Astrocyte of the cerebellum (primary cell): ENCODE measurements at regions not wholly inside any gene's neighbourhood (a gene's known extent, or its start where the extent isn't known, plus 50 kb on each side); places are given as distances from the start of the nearest gene placed in this dataset.

Source experiments
- DNase-seq: peaks from one replicate; pipeline ENCODE4 v3.0.0-alpha.2; 2011; ENCODE audit warnings: low read depth
- H3K4me3 ChIP-seq: 2 replicates; pipeline ENCODE4 v1.5.1; 2011; ENCODE audit warnings: mild to moderate bottlenecking, low read depth, low read length, moderate library complexity
- in situ Hi-C: cut with HindIII; loops from 2 replicates; pipeline ENCODE4 v1.10.0; 2017; ENCODE audit warnings: low sequenced_read_pairs
- TF ChIP-seq, protein P1 (sequence below): IDR thresholded peaks from 2 replicates; pipeline ENCODE4 v1.5.1; 2012; ENCODE audit warnings: low read length, low read depth, moderate library complexity, mild to moderate bottlenecking; ENCODE audit errors: missing control alignments

DNA sequence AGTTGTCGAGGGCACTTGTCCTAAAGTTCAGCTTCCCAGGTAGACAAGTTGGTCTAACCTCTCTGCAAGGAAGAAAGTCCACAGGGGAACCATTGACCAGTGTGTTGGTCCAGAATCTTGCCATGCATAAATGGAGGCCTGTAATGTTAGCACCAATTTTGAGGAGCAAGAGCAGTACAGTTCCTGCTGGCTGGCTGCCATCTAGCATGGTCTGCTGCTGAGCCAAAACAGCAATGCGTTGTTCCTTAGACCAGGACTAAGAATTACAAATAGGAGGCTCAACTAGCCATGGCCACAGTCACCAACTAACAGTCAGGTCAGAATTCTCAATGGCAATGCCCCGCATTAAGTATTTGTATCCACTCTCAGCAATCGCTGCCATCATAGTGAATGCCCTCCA, 72.8 kb upstream of the WIPF1 start:
- TF ChIP-seq, protein P1, sequence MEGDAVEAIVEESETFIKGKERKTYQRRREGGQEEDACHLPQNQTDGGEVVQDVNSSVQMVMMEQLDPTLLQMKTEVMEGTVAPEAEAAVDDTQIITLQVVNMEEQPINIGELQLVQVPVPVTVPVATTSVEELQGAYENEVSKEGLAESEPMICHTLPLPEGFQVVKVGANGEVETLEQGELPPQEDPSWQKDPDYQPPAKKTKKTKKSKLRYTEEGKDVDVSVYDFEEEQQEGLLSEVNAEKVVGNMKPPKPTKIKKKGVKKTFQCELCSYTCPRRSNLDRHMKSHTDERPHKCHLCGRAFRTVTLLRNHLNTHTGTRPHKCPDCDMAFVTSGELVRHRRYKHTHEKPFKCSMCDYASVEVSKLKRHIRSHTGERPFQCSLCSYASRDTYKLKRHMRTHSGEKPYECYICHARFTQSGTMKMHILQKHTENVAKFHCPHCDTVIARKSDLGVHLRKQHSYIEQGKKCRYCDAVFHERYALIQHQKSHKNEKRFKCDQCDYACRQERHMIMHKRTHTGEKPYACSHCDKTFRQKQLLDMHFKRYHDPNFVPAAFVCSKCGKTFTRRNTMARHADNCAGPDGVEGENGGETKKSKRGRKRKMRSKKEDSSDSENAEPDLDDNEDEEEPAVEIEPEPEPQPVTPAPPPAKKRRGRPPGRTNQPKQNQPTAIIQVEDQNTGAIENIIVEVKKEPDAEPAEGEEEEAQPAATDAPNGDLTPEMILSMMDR: no peak
- DNase-seq: no peak
- in situ Hi-C loops: no loop called here
- H3K4me3 ChIP-seq: no peak overlapping the region

DNA sequence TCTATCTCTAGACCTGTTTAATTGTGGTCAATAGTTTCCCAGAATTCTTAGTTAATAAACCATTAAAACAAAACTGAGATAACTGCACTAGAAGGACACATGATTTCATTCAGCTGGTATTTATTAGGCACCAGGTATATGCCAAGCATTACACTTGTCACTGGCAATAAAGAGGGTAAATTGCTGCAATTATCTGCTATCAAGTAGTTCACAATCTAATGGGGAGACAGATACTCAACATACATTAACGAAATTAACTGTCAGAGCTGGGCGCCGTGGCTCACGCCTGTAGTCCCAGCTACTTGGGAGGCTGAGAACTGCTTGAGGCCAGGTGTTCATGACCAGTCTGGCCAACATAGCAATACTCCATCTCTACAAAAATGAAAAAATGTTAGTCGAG, 71.7 kb upstream of the WIPF1 start:
- TF ChIP-seq, protein P1: no peak
- no peak for DNase-seq
- H3K4me3 ChIP-seq: no peak overlapping the region
- in situ Hi-C loops: no loop called here

DNA sequence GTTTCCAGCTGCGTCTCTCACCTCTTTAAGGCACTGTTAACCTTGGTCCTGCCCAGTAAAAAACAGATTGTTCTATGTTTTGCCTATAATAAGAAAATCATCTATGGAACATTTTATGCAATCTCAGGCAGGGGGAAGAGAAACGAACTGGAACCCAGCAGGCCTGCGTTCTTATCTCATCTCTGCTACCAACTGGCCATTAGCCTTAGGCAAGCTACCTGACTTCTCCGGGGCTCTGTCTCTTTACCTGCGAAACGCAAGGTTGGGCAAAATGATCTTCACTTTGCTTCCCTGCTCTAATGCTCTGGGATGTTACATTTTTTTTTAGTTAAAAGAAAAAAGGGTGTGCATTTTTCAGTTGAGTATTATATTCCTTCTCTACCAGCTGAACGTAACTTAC, 70.5 kb upstream of the WIPF1 start:
- DNase-seq: no peak
- no peak overlapping the region for H3K4me3 ChIP-seq
- TF ChIP-seq, protein P1: no peak
- in situ Hi-C loops: no loop called here

DNA sequence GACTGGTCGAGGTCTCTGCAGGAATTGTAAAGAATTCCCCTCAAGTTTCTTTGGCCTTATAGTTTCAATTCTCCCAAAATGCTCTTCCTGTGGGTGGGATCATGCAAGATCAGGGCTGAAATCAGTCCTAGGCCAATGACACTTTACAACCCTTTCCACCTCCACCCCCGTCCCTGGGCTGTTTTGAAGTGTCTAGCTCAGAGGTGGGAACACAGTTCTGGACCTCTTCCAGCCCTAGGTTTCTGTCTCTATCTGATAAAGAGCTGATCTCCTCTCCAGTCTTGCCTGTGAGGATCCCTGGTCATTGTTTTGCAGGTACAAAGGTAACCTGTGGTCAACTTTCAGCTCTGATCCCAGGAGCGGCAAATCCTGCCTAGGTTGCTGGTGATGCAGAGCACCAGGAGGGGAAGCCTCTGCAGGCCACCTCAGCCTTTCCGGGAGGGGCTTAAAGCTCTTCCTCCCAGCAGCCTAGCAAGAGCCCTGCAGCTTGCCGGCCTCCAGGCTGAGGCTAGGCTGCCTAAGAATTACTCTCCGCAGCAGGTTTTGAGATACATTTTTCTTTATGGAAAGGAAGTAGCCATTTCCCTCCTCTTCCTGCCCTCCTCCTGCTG, 69.8 kb upstream of the WIPF1 start:
- H3K4me3 ChIP-seq: no peak overlapping the region
- TF ChIP-seq, protein P1: no peak
- in situ Hi-C loops: no loop called here
- no peak for DNase-seq

DNA sequence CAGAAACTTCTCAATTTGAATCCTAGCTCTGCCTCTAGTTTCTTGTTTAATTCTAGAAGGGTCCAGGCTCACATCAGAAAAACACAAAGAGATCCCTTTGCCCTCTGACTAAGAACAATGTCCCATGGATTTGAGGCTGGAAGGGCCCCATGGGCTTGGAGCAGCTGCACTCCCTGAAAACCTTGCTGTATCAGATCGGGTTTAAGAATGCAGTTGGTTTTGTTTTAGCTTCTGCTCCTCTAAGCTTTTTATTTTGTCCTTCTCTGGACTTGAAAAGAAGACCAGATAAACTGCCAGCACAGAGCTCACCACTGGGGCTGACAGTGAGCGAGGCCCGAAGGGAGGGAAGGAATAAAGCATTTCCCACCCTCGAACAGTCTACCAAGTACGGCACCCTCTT, 69.2 kb upstream of the WIPF1 start:
- in situ Hi-C loops: no loop called here
- H3K4me3 ChIP-seq: no peak overlapping the region

DNA sequence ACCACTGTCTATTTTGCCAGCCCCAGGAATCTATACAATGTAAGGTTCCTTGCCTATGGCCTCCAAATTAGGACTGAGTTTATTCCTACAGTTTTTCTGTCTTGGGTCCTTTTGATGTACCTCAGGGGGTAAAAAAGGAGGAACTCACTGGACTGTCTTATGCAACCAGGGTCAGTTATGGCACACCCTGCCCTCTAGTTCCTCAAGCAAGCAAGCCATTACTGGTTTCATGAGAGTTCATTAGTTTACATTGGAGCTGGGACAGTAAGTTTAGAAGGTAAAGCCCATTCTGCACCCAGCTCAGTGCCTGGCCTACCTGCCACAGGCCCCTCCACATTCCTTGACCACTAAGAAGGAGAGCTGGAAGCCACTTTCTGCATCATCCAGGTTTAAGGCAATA, 68.7 kb upstream of the WIPF1 start:
- TF ChIP-seq, protein P1: no peak

More for the DNA sequence above, 69.2 kb upstream of the WIPF1 start:
- no peak for DNase-seq
- TF ChIP-seq, protein P1: no peak

More for the DNA sequence above, 68.7 kb upstream of the WIPF1 start:
- no peak overlapping the region for H3K4me3 ChIP-seq
- in situ Hi-C loops: no loop called here
- no peak for DNase-seq
